PC-3 (cell line): ENCODE measurements at regions not wholly inside any gene's neighbourhood (a gene's known extent, or its start where the extent isn't known, plus 50 kb on each side); places are given as distances from the start of the nearest gene placed in this dataset.

Experiments
- ATAC-seq: fragments of 200-7000 bp; cut with Tn5 transposase; 2 replicates; pipeline ENCODE4 v1.9.1; 2020; ENCODE audit warnings: mild to moderate bottlenecking, moderate library complexity
- BruUV-seq: library from RNA; stranded (reverse); fragments of 400-500 nt; replicated peaks from 2 replicates; lab custom pipeline; 2021; lab: Mats Ljungman, UMichigan
- CTCF ChIA-PET: fragments of 300-600 bp; sonication (Branson Sonifier 250); formaldehyde crosslinking; loops from one replicate; lab custom pipeline; 2022; ENCODE audit warnings: antibody characterized with exemption; lab: Charles Lee
- POLR2A ChIA-PET: fragments of 300-600 bp; sonication (Branson Sonifier 250); formaldehyde crosslinking; loops from one replicate; lab custom pipeline; 2022; ENCODE audit warnings: antibody characterized with exemption; ENCODE audit not compliant: unreplicated experiment; lab: Charles Lee
- DNase-seq: peaks from one replicate; pipeline ENCODE4 v3.0.0-alpha.2; 2015
- H2AFZ ChIP-seq: fragments of 300-600 bp; sonication (generic); 2 replicates; pipeline ENCODE4 v1.6.0; 2016; ENCODE audit warnings: antibody characterized with exemption, low read length
- H3F3A ChIP-seq: fragments of 300-600 bp; sonication (generic); one replicate; pipeline ENCODE4 v1.6.0; 2017; ENCODE audit warnings: antibody characterized with exemption, low read length, control low read depth, mild to moderate bottlenecking; ENCODE audit not compliant: unreplicated experiment
- H3K27ac ChIP-seq: fragments of 300-600 bp; sonication (generic); 2 replicates; pipeline ENCODE4 v1.5.1; 2016; ENCODE audit warnings: mild to moderate bottlenecking, low read length
- H3K27me3 ChIP-seq: fragments of 300-600 bp; sonication (generic); 2 replicates; pipeline ENCODE4 v1.6.1; 2016; ENCODE audit warnings: low read length, mixed read lengths
- H3K36me3 ChIP-seq: fragments of 300-600 bp; sonication (generic); 2 replicates; pipeline ENCODE4 v1.6.1; 2016; ENCODE audit warnings: low read depth, mixed run types, low read length, mixed read lengths
- H3K4me1 ChIP-seq: fragments of 300-600 bp; sonication (generic); 2 replicates; pipeline ENCODE4 v1.5.1; 2016; ENCODE audit warnings: low read length; ENCODE audit not compliant: insufficient read depth
- H3K4me2 ChIP-seq: fragments of 300-600 bp; sonication (generic); 2 replicates; pipeline ENCODE4 v1.6.0; 2016; ENCODE audit warnings: low read length
- H3K4me3 ChIP-seq: fragments of 300-600 bp; sonication (generic); 2 replicates; pipeline ENCODE4 v1.5.1; 2016; ENCODE audit warnings: mild to moderate bottlenecking, low read length, mixed read lengths
- H3K79me2 ChIP-seq: fragments of 300-600 bp; sonication (generic); 2 replicates; pipeline ENCODE4 v1.6.1; 2017; ENCODE audit warnings: low read length, mixed read lengths
- H3K9ac ChIP-seq: fragments of 300-600 bp; sonication (generic); 2 replicates; pipeline ENCODE4 v1.6.0; 2016; ENCODE audit warnings: mild to moderate bottlenecking, low read length
- H3K9me2 ChIP-seq: fragments of 300-600 bp; sonication (generic); replicated peaks from 2 replicates; pipeline ENCODE4 v1.6.1; 2016; ENCODE audit warnings: mixed run types, low read length, mixed read lengths
- H3K9me3 ChIP-seq: fragments of 300-600 bp; sonication (generic); 2 replicates; pipeline ENCODE4 v1.6.1; 2016; ENCODE audit warnings: low read length, mixed read lengths
- H4K20me1 ChIP-seq: fragments of 300-600 bp; sonication (generic); 2 replicates; pipeline ENCODE4 v1.6.1; 2016; ENCODE audit warnings: low read length, mixed read lengths
- CTCF ChIP-seq: fragments of 300-600 bp; sonication (generic); conservative IDR thresholded peaks from 2 replicates; pipeline ENCODE4 v1.5.1; 2017; ENCODE audit warnings: antibody characterized with exemption, low read depth, mild to moderate bottlenecking, low read length
- EZH2 ChIP-seq: fragments of 300-600 bp; sonication (generic); IDR thresholded peaks from one replicate; pipeline ENCODE4 v1.6.1; 2017; ENCODE audit warnings: antibody characterized with exemption, mild to moderate bottlenecking, low read length; ENCODE audit not compliant: unreplicated experiment
- EZH2phosphoT487 ChIP-seq: fragments of 300-600 bp; sonication (generic); IDR thresholded peaks from 2 replicates; pipeline ENCODE4 v1.6.1; 2018; ENCODE audit warnings: mild to moderate bottlenecking, antibody characterized with exemption, low read length, borderline replicate concordance
- intact Hi-C: fragments of 100-400 bp; cut with micrococcal nuclease; formaldehyde crosslinking; loops from 2 replicates; pipeline ENCODE4 v1.9.0; 2023

GRCh38 chr3:13707456-13707855 is 158.5 kb downstream of the FBLN2 start:
- no peak overlapping the region for H2AFZ ChIP-seq
- no peaks in the 10 kb centered on the region for H3K9me3 ChIP-seq
- no peaks in the 10 kb centered on the region for H3F3A ChIP-seq
- no peak overlapping the region for H3K4me3 ChIP-seq
- no peak for ATAC-seq
- no peak for DNase-seq
- H3K9me2 ChIP-seq, result no peaks in the 10 kb centered on the region
- no peak overlapping the region for H3K4me2 ChIP-seq
- ChIA-PET POLR2A (no interaction called here), CTCF (no interaction called here)
- H3K27ac ChIP-seq, result no peak overlapping the region
- no peaks in the 10 kb centered on the region for H3K27me3 ChIP-seq
- H3K79me2 ChIP-seq, result no peaks in the 10 kb centered on the region
- BruUV-seq, result no TSS peak
- no peaks in the 10 kb centered on the region for H4K20me1 ChIP-seq
- no peak overlapping the region for H3K9ac ChIP-seq
- H3K36me3 ChIP-seq, result no peaks in the 10 kb centered on the region
- no peaks in the 10 kb centered on the region for H3K4me1 ChIP-seq
- no peak for TF ChIP-seq EZH2
- intact Hi-C loops, result no loop called here

- no TSS peak for BruUV-seq
- H4K20me1 ChIP-seq, result no peaks in the 10 kb centered on the region
- TF ChIP-seq EZH2phosphoT487, result no peak
- no peak for TF ChIP-seq CTCF
- no peak for TF ChIP-seq EZH2
- H2AFZ ChIP-seq, result no peak overlapping the region
- no peak overlapping the region for H3K4me3 ChIP-seq
- no peak overlapping the region for H3K27ac ChIP-seq
- H3K4me2 ChIP-seq, result no peak overlapping the region
- H3K79me2 ChIP-seq, result no peaks in the 10 kb centered on the region
- DNase-seq (no peak), ATAC-seq (no peak)
- POLR2A ChIA-PET, result no interaction called here
- no peak overlapping the region for H3K9ac ChIP-seq
- H3F3A ChIP-seq, result no peaks in the 10 kb centered on the region
- no peaks in the 10 kb centered on the region for H3K9me3 ChIP-seq
- no peaks in the 10 kb centered on the region for H3K9me2 ChIP-seq
- H3K4me1 ChIP-seq, result no peaks in the 10 kb centered on the region
- H3K36me3 ChIP-seq, result no peaks in the 10 kb centered on the region
- CTCF ChIA-PET, result no interaction called here
- intact Hi-C loops, result no loop called here
- H3K27me3 ChIP-seq, result no peaks in the 10 kb centered on the region
Observed at GRCh38 chr3:13706886-13707285, 158.0 kb downstream of the FBLN2 start.

- no peaks in the 10 kb centered on the region for H3F3A ChIP-seq
Observed at GRCh38 chr3:13706451-13706850, 157.5 kb downstream of the FBLN2 start.

More at GRCh38 chr3:13706451-13706850, 157.5 kb downstream of the FBLN2 start:
- H3K9me3 ChIP-seq, result no peaks in the 10 kb centered on the region
- no peak for DNase-seq
- H3K36me3 ChIP-seq, result no peaks in the 10 kb centered on the region
- H4K20me1 ChIP-seq, result no peaks in the 10 kb centered on the region
- no TSS peak for BruUV-seq
- ChIA-PET POLR2A (no interaction called here), CTCF (no interaction called here)
- H3K4me2 ChIP-seq, result no peak overlapping the region
- H3K27ac ChIP-seq, result no peak overlapping the region
- ATAC-seq, result no peak
- no peaks in the 10 kb centered on the region for H3K27me3 ChIP-seq
- H3K79me2 ChIP-seq, result no peaks in the 10 kb centered on the region
- no peaks in the 10 kb centered on the region for H3K9me2 ChIP-seq
- TF ChIP-seq EZH2 (no peak), EZH2phosphoT487 (no peak), CTCF (no peak)
- H3K4me1 ChIP-seq, result no peaks in the 10 kb centered on the region
- no peak overlapping the region for H2AFZ ChIP-seq
- H3K9ac ChIP-seq, result no peak overlapping the region
- intact Hi-C loops, result no loop called here
- H3K4me3 ChIP-seq, result no peak overlapping the region
